Loucy (cell line): ENCODE measurements at regions not wholly inside any gene's neighbourhood (a gene's known extent, or its start where the extent isn't known, plus 50 kb on each side); places are given as distances from the start of the nearest gene placed in this dataset.

Experiments
- H2AFZ ChIP-seq: fragments of 200-600 bp; sonication (generic); 2 replicates; pipeline ENCODE4 v1.6.0; 2016; ENCODE audit warnings: antibody characterized with exemption, mild to moderate bottlenecking, low read length, moderate library complexity
- H3F3A ChIP-seq: fragments of 200-600 bp; 2 replicates; pipeline ENCODE4 v1.6.0; 2016; ENCODE audit warnings: antibody characterized with exemption, low read depth, mild to moderate bottlenecking
- H3K27me3 ChIP-seq: fragments of 200-600 bp; sonication (generic); 2 replicates; pipeline ENCODE4 v1.6.1; 2014; ENCODE audit warnings: low read length, mild to moderate bottlenecking; ENCODE audit not compliant: insufficient read depth, poor library complexity, severe bottlenecking
- H3K36me3 ChIP-seq: fragments of 200-600 bp; sonication (generic); 2 replicates; pipeline ENCODE4 v1.6.1; 2016; ENCODE audit warnings: low read length; ENCODE audit not compliant: insufficient read depth
- H3K4me1 ChIP-seq: fragments of 200-600 bp; sonication (generic); 2 replicates; pipeline ENCODE4 v1.5.1; 2014; ENCODE audit warnings: low read length, mild to moderate bottlenecking; ENCODE audit not compliant: insufficient read depth, poor library complexity, severe bottlenecking
- H3K4me2 ChIP-seq: fragments of 200-600 bp; sonication (generic); 2 replicates; pipeline ENCODE4 v1.6.0; 2014; ENCODE audit warnings: antibody characterized with exemption, low read length, low read depth, mild to moderate bottlenecking; ENCODE audit not compliant: poor library complexity, severe bottlenecking
- H3K4me3 ChIP-seq: fragments of 200-600 bp; sonication (generic); 2 replicates; pipeline ENCODE4 v1.5.1; 2014; ENCODE audit warnings: low read length, mild to moderate bottlenecking, mixed read lengths; ENCODE audit not compliant: poor library complexity, severe bottlenecking
- H3K79me2 ChIP-seq: fragments of 200-600 bp; sonication (generic); 2 replicates; pipeline ENCODE4 v1.6.1; 2014; ENCODE audit warnings: low read length; ENCODE audit not compliant: insufficient read depth
- H3K9ac ChIP-seq: fragments of 200-600 bp; sonication (generic); 2 replicates; pipeline ENCODE4 v1.6.0; 2014; ENCODE audit warnings: mild to moderate bottlenecking, low read depth, low read length, moderate library complexity; ENCODE audit not compliant: poor library complexity, severe bottlenecking
- H3K9me2 ChIP-seq: fragments of 200-600 bp; sonication (generic); replicated peaks from 2 replicates; pipeline ENCODE4 v1.6.1; 2016; ENCODE audit warnings: low read depth, low read length, mixed read lengths
- H3K9me3 ChIP-seq: fragments of 200-600 bp; sonication (generic); 2 replicates; pipeline ENCODE4 v1.6.1; 2014; ENCODE audit warnings: mild to moderate bottlenecking, antibody characterized with exemption, low read length, low read depth; ENCODE audit not compliant: insufficient read depth
- H4K20me1 ChIP-seq: fragments of 200-600 bp; sonication (generic); 2 replicates; pipeline ENCODE4 v1.6.0; 2014; ENCODE audit warnings: antibody characterized with exemption, low read length, mild to moderate bottlenecking; ENCODE audit not compliant: insufficient read depth, poor library complexity, severe bottlenecking
- CTCF ChIP-seq: fragments of 200-600 bp; sonication (generic); conservative IDR thresholded peaks from 2 replicates; pipeline ENCODE4 v1.5.1; 2014; ENCODE audit warnings: mild to moderate bottlenecking, antibody characterized with exemption, low read length
- EZH2phosphoT487 ChIP-seq: fragments of 200-600 bp; IDR thresholded peaks from 2 replicates; pipeline ENCODE4 v1.6.1; 2018; ENCODE audit warnings: antibody characterized with exemption, mild to moderate bottlenecking, moderate library complexity, borderline replicate concordance

- Histone ChIP-seq H2AFZ (no peak overlapping the region), H3K79me2 (no peaks in the 10 kb centered on the region), H3F3A (no peaks in the 10 kb centered on the region), H3K36me3 (no peaks in the 10 kb centered on the region), H3K4me3 (no peak overlapping the region), H3K4me1 (no peaks in the 10 kb centered on the region), H4K20me1 (no peaks in the 10 kb centered on the region), H3K9me3 (no peaks in the 10 kb centered on the region), H3K9me2 (no peaks in the 10 kb centered on the region), H3K27me3 (no peaks in the 10 kb centered on the region), H3K9ac (no peak overlapping the region), H3K4me2 (no peak overlapping the region)
- no peak for TF ChIP-seq EZH2phosphoT487
- TF ChIP-seq CTCF: no peak
Observed at GRCh38 chr6:126227833-126228702, 111.8 kb upstream of the CENPW start.

- H3K79me2 ChIP-seq: no peaks in the 10 kb centered on the region
Observed at GRCh38 chr6:126232671-126233070, 107.2 kb upstream of the CENPW start.

GRCh38 chr6:126233192-126233591 lies 106.7 kb upstream of the CENPW start:
- Histone ChIP-seq H2AFZ (no peak overlapping the region), H3K9me2 (no peaks in the 10 kb centered on the region), H4K20me1 (no peaks in the 10 kb centered on the region), H3K79me2 (no peaks in the 10 kb centered on the region), H3K4me1 (no peaks in the 10 kb centered on the region), H3K9ac (no peak overlapping the region), H3K27me3 (no peaks in the 10 kb centered on the region), H3K4me2 (no peak overlapping the region), H3K36me3 (no peaks in the 10 kb centered on the region), H3K9me3 (no peaks in the 10 kb centered on the region), H3F3A (no peaks in the 10 kb centered on the region), H3K4me3 (no peak overlapping the region)
- TF ChIP-seq CTCF (no peak), EZH2phosphoT487 (no peak)

More at GRCh38 chr6:126232671-126233070, 107.2 kb upstream of the CENPW start:
- Histone ChIP-seq H3K9ac (no peak overlapping the region), H3K4me2 (no peak overlapping the region), H3K4me1 (no peaks in the 10 kb centered on the region), H3K27me3 (no peaks in the 10 kb centered on the region), H3K9me3 (no peaks in the 10 kb centered on the region), H4K20me1 (no peaks in the 10 kb centered on the region), H2AFZ (no peak overlapping the region), H3K9me2 (no peaks in the 10 kb centered on the region), H3F3A (no peaks in the 10 kb centered on the region), H3K36me3 (no peaks in the 10 kb centered on the region), H3K4me3 (no peak overlapping the region)
- TF ChIP-seq CTCF (no peak), EZH2phosphoT487 (no peak)
